BLaER1 (cell line): ENCODE measurements at regions not wholly inside any gene's neighbourhood (a gene's known extent, or its start where the extent isn't known, plus 50 kb on each side); places are given as distances from the start of the nearest gene placed in this dataset.

ENCODE experiments used
- H3K27ac ChIP-seq: shearing (Covaris generic); formaldehyde crosslinking; 2 replicates; pipeline ENCODE4 v1.8.1; 2022
- H3K27me3 ChIP-seq: shearing (Covaris generic); formaldehyde crosslinking; 2 replicates; pipeline ENCODE4 v1.8.1; 2022
- H3K36me3 ChIP-seq: shearing (Covaris generic); formaldehyde crosslinking; 2 replicates; pipeline ENCODE4 v1.8.1; 2022
- H3K4me1 ChIP-seq: shearing (Covaris generic); formaldehyde crosslinking; 2 replicates; pipeline ENCODE4 v1.8.1; 2022
- H3K4me2 ChIP-seq: shearing (Covaris generic); formaldehyde crosslinking; 2 replicates; pipeline ENCODE4 v1.8.1; 2022
- H3K4me3 ChIP-seq: shearing (Covaris generic); formaldehyde crosslinking; 2 replicates; pipeline ENCODE4 v1.8.1; 2022
- H3K9ac ChIP-seq: shearing (Covaris generic); formaldehyde crosslinking; 2 replicates; pipeline ENCODE4 v1.8.1; 2022
- H3K9me3 ChIP-seq: shearing (Covaris generic); formaldehyde crosslinking; 2 replicates; pipeline ENCODE4 v1.8.1; 2022
- H4K20me1 ChIP-seq: shearing (Covaris generic); formaldehyde crosslinking; 2 replicates; pipeline ENCODE4 v1.8.1; 2022
- Cebpa-rat ChIP-seq: shearing (Covaris generic); IDR thresholded peaks from 2 replicates; pipeline ENCODE4 v1.8.1; 2022

DNA sequence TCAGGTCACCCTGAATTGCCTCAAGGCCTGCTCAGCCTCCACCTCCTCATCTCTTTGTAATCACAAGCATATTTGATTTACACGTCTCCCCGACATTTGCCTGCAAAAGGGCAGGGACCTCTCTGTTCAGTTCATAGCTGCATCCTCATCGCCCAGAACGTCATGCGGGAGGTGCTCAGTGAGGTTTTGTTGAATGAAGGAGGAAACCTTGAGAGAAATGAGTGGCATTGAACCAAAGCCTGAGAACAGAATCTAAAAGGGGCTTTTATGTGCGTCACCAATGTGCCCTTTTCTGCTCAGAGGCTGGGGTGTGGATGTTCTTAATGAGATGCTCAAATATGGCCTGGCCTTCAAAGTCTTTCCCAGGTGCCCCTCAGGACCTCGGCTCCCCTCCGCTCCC is 50.0 kb upstream of the LHX5 start:
- Histone ChIP-seq H3K36me3 (no peaks in the 10 kb centered on the region), H3K27me3 (no peaks in the 10 kb centered on the region), H3K9ac (no peak overlapping the region), H3K27ac (no peak overlapping the region), H3K4me1 (peaks cover 25% of the 10 kb centered on the region), H3K9me3 (no peaks in the 10 kb centered on the region), H3K4me2 (no peak overlapping the region), H3K4me3 (no peak overlapping the region), H4K20me1 (no peaks in the 10 kb centered on the region)
- no peak for TF ChIP-seq Cebpa-rat
